ENCODE measurements at regions not wholly inside any gene's neighbourhood (a gene's known extent, or its start where the extent isn't known, plus 50 kb on each side); places are given as distances from the start of the nearest gene placed in this dataset.

DNA sequence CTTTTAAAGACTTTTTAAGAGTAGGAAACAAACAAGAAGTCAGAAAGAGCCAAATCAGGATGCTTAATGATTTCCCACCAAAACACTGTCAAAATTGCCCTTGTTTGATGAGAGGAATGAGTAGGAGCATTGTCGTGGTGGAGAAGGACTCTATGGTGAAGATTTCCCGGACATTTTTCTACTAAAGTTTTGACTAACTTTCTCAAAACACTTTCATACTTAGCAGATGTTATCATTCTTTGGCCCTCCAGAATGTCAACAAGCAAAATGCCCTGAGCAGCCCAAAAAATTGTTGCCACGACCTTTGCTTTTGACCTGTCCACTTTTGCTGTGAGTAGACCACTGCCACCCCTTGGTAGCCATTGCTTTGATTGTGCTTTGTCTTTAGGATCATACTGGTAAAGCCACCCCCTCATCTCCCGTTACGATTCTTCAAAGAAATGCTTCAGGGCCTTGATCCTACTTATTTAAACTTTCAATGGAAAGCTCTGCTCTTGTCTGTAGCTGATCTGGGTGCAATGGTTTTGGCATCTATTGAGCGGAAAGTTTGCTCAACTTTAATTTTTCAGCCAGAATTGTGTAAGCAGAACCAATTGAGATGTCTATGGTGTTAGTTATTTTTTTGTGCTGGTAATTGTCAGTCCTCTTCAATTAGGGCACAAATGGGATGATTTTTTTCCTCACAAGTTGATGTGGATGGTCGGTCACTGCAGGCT lies 67.2 kb downstream of the ADM start:
- no peaks in the 10 kb centered on the region for H3K27me3 ChIP-seq (ENCODE audit: insufficient read depth, poor library complexity, severe bottlenecking)
- no peak overlapping the region for H3K27ac ChIP-seq (ENCODE audit: poor library complexity, severe bottlenecking)
- H3K4me3 ChIP-seq (ENCODE audit: severe bottlenecking) = no peak overlapping the region
- no peaks in the 10 kb centered on the region for H3K4me1 ChIP-seq (ENCODE audit: insufficient read depth, poor library complexity, severe bottlenecking)
- TF ChIP-seq, protein P1, sequence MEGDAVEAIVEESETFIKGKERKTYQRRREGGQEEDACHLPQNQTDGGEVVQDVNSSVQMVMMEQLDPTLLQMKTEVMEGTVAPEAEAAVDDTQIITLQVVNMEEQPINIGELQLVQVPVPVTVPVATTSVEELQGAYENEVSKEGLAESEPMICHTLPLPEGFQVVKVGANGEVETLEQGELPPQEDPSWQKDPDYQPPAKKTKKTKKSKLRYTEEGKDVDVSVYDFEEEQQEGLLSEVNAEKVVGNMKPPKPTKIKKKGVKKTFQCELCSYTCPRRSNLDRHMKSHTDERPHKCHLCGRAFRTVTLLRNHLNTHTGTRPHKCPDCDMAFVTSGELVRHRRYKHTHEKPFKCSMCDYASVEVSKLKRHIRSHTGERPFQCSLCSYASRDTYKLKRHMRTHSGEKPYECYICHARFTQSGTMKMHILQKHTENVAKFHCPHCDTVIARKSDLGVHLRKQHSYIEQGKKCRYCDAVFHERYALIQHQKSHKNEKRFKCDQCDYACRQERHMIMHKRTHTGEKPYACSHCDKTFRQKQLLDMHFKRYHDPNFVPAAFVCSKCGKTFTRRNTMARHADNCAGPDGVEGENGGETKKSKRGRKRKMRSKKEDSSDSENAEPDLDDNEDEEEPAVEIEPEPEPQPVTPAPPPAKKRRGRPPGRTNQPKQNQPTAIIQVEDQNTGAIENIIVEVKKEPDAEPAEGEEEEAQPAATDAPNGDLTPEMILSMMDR (IDR thresholded peaks at IDR 0.05; ENCODE audit: poor library complexity, severe bottlenecking) = no peak
- H3K9me3 ChIP-seq (ENCODE audit: severe bottlenecking) = no peaks in the 10 kb centered on the region
- ATAC-seq (ENCODE audit: low read depth) (no peak), DNase-seq (ENCODE audit: low spot score) (no peak)
- H3K36me3 ChIP-seq (ENCODE audit: low read depth) = no peaks in the 10 kb centered on the region

DNA sequence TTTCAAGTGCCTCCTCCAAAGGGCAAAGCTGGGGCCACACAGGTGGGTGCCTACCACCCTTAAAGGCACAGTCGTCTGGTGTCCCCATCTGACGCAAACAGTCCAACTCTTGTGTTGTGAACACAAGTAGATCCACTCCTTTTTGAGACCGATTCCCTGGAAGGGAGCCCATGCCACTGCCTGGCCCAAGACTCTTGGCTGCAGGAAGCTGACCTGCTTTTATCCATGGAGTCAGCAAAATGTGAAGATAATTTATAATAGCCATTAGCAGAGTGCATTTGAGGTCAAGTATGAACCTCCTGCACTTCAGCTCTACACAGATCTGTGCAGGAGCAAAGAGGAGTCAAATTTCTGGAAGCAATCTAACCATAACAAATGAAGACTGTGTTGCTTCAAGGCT lies 68.5 kb downstream of the ADM start:
- Histone ChIP-seq H3K4me3 (ENCODE audit: severe bottlenecking) (no peak overlapping the region), H3K9me3 (ENCODE audit: severe bottlenecking) (no peaks in the 10 kb centered on the region), H3K4me1 (ENCODE audit: insufficient read depth, poor library complexity, severe bottlenecking) (no peaks in the 10 kb centered on the region), H3K27me3 (ENCODE audit: insufficient read depth, poor library complexity, severe bottlenecking) (no peaks in the 10 kb centered on the region), H3K27ac (ENCODE audit: poor library complexity, severe bottlenecking) (no peak overlapping the region), H3K36me3 (ENCODE audit: low read depth) (no peaks in the 10 kb centered on the region)
- TF ChIP-seq, protein P1 (IDR thresholded peaks at IDR 0.05; ENCODE audit: poor library complexity, severe bottlenecking) = no peak
- ATAC-seq (ENCODE audit: low read depth) (no peak), DNase-seq (ENCODE audit: low spot score) (no peak)

DNA sequence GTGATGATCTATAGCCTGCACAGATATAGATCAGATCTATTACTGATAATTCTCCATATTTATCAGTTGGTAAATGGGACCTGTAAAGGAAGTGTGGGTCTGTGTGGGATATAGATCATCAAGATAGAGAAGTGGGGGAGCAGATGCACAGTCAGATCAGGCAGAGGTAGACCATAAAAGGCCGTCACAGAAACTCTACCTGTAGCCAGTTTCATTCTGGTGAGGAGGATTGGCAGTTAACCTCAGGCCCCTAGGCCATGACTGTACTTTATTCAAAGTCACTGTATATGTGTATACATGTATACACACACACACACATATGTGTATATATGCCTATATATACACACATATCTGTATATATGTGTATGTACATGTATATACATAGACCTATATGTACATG lies 69.1 kb downstream of the ADM start:
- Histone ChIP-seq H3K9me3 (ENCODE audit: severe bottlenecking) (no peaks in the 10 kb centered on the region), H3K27me3 (ENCODE audit: insufficient read depth, poor library complexity, severe bottlenecking) (no peaks in the 10 kb centered on the region), H3K4me3 (ENCODE audit: severe bottlenecking) (no peak overlapping the region), H3K4me1 (ENCODE audit: insufficient read depth, poor library complexity, severe bottlenecking) (no peaks in the 10 kb centered on the region), H3K27ac (ENCODE audit: poor library complexity, severe bottlenecking) (no peak overlapping the region), H3K36me3 (ENCODE audit: low read depth) (no peaks in the 10 kb centered on the region)
- TF ChIP-seq, protein P1 (IDR thresholded peaks at IDR 0.05; ENCODE audit: poor library complexity, severe bottlenecking) = no peak
- ATAC-seq (ENCODE audit: low read depth) (no peak), DNase-seq (ENCODE audit: low spot score) (no peak)

DNA sequence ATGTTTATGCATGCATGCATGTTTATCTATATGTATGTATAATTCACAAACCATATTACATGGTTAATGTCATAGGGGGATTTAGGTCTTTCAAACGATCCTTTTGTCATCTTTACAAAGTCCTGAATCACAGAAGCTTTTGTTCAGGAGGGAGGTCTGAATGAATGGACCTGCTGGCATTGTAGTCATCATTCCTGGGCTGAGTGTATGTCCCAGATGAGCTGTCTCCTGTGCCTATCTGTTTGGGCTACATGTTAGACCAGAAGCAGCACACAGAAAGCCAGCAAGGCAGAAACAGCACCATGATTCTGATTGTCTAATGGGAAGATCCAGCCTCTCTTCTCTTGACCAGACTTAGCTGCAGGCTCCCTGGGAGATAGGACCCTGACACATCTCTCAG lies 69.5 kb downstream of the ADM start:
- no peak for DNase-seq (ENCODE audit: low spot score)
- Histone ChIP-seq H3K27me3 (ENCODE audit: insufficient read depth, poor library complexity, severe bottlenecking) (no peaks in the 10 kb centered on the region), H3K9me3 (ENCODE audit: severe bottlenecking) (no peaks in the 10 kb centered on the region), H3K4me1 (ENCODE audit: insufficient read depth, poor library complexity, severe bottlenecking) (peaks cover 2% of the 10 kb centered on the region), H3K4me3 (ENCODE audit: severe bottlenecking) (no peak overlapping the region), H3K36me3 (ENCODE audit: low read depth) (no peaks in the 10 kb centered on the region), H3K27ac (ENCODE audit: poor library complexity, severe bottlenecking) (no peak overlapping the region)
- TF ChIP-seq, protein P1 (IDR thresholded peaks at IDR 0.05; ENCODE audit: poor library complexity, severe bottlenecking) = no peak
- ATAC-seq (ENCODE audit: low read depth) = no peak

DNA sequence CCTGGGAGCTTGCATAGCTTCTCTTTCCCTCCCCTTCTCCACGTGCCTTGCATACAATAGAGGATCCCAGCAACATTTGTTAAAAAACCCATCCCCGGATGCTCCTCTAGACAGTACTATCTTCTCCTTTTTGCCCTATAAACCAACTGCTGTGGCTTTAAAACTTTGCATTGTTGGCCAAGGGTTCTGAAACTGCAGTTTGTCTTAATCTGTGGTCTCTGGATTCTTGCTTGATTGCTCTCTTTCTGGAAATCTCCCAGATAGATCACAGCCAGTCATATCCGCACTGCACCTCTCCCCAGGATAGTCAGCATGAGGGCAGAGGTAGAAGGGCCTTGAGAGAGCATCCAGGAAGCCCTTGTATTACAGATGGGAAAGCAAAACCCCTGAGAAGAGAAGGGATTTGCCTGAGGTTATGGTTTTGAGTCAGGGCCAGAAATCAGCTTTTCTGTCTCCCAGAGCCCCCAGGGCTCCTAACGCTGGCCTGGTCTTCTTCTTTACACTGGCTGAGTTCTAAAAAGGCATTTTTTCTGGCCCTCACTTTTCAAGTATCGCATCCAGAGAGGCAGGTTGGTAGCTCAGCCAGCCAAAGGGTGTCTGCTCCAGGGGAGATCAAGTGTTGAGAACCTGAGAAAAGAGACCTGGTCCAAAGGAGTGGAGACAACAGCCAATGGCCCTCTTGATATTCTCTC lies 70.6 kb downstream of the ADM start:
- ATAC-seq (ENCODE audit: low read depth) (no peak), DNase-seq (ENCODE audit: low spot score) (no peak)
- Histone ChIP-seq H3K9me3 (ENCODE audit: severe bottlenecking) (no peaks in the 10 kb centered on the region), H3K4me1 (ENCODE audit: insufficient read depth, poor library complexity, severe bottlenecking) (peaks cover 4% of the 10 kb centered on the region), H3K4me3 (ENCODE audit: severe bottlenecking) (no peak overlapping the region), H3K27me3 (ENCODE audit: insufficient read depth, poor library complexity, severe bottlenecking) (no peaks in the 10 kb centered on the region), H3K27ac (ENCODE audit: poor library complexity, severe bottlenecking) (no peak overlapping the region), H3K36me3 (ENCODE audit: low read depth) (no peaks in the 10 kb centered on the region)
- TF ChIP-seq, protein P1 (IDR thresholded peaks at IDR 0.05; ENCODE audit: poor library complexity, severe bottlenecking) = no peak
